GM21423 (cell line): ENCODE measurements at regions not wholly inside any gene's neighbourhood (a gene's known extent, or its start where the extent isn't known, plus 50 kb on each side); places are given as distances from the start of the nearest gene placed in this dataset.

Experiments used
- ATAC-seq: cut with Tn5 transposase; IDR thresholded peaks from one replicate; pipeline ENCODE4 v1.9.1; 2021; ENCODE audit warnings: mild to moderate bottlenecking, moderate library complexity; ENCODE audit not compliant: unreplicated experiment

DNA sequence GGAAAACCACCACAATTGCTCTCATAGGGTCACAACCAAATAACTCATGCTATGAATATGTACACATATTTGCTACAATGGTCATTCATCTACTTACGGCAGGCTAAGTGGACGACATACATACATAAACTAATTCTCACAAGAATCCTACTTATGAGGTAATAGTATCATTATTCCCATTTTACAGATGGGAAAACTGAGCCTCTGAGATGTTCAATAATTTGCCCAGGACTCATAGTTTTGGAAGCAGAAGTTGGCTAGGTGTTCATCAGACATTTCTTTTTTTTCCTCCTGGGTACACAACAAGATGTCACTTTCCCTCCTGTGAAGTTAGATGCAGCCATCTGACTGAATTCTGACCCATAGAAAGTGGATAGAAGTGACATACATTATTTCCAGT is 89.0 kb upstream of the PKDCC start:
- ATAC-seq = no peak

DNA sequence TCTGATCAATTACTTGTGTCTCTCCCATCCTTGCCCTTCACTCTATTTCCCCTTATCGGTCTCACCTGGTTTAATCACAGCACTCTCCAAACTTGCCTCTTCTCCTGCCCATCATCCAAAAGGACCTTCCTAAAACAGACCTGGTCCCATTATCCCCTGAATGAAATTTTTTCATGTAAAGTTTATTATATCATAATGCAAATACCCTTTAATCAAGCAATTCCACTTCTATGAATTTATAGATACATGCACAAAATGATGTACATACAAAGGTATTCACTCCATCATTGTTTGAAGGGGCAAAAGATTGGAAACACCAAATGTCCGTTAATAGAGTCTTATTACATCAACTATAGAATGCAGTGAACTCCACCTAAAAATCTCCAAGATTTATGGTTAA is 88.1 kb upstream of the PKDCC start:
- ATAC-seq = no peak

DNA sequence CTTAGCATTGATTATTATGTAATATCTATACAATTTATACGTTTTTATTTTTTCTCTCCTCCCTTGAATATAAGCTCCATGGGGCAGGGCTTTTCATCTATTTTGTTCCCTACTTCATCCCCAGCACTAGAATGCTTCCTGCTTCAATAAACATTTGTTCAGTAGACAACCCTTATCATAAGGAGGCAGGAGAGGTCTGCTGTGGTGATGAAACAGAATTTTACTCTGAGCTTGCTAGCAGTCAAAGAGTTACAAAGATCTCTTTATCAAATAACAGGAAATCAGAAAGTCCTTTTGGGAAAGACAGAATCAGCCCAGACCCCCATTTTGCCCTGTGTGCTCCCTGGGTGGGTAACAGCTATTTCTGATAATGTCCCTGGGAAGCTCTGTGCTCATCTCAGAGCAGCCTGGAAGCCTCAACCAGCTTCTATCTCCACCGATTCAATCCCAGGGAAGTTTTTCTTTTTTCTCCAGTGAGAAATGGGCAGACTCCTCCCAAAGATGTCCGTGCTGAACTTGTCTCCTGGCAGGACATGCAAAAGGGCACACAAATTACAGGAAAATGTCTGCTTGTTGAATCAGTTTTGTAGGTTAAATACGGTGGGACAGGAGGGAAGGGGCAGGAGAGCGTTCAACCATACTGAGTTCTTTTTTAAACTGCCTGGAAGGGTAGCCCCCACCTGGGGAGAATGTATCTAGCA is 84.7 kb upstream of the PKDCC start:
- ATAC-seq = no peak

DNA sequence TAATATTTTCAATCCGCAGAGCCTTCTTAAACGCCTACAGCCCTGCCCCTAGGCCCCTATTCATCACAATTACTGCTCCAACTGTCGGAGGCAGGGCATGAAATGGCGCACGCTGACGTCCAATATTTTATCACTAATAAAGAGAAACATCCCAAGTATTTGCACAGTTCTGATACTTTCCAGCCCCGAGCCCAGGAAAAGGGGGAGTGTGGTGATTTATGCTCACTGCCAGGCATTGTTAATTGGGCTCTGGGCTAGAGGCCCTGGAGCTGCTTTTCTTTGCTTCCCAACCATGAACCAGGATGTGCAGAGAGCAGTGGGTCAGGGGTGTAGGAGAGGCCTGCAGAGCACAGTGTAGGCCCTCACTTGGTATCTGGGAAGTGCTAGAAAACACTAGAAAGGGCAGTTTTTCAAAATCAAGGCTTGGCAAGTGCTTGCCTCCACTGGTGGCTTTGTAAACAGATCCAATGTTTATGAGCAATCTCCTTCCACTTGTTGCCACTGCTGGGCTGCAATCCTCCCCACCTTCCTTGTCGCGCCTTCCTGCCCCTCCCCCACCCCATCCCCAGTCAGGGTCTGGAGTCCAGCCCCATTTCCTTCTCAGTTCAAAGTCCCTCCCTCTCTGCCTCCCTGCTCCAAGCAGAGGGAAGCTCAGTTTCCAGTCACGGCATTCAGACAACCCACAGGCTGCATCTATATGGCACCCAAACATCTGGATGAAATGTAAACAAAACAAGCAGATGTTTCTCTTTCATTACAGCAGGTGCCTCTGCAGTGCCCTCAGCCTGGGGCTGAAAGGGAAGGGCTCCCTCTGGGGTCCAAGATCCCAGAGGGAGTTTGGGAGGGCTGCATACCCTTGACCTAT is 83.9 kb upstream of the PKDCC start:
- ATAC-seq = no peak

DNA sequence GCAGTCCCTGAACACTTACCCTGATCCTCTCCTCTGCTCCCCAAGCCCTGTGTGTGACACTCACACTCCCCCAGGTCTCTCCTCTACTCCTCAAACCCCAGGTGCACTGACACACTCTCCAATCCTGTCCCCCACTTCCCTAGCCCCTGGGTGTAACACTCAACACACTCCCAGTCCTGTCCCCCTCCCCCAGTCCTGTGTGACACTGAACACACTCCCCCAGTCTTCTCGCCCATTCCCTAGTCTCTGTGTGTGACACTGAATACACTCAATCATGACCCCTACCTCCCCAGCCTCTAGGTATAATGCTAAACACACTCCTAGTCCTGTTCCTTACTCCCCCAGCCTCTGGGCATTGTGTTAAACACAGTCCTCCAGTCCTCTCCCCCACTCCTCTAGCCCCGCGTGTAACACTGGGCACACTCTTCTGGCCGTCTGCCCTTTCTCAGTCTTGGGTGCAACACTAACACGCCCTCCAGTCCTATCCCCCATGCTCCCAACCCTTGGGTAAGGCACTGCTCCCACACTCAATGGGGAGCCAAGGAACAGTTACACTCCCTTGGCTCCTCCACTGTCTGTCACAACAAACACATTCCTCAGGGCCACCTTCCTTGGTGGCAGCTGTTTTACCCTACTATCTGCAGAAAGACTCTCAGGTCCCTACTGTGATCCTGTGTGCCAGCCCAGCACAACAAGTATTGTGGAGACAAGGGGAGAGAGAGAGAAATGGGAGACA is 82.5 kb upstream of the PKDCC start:
- no peak for ATAC-seq

DNA sequence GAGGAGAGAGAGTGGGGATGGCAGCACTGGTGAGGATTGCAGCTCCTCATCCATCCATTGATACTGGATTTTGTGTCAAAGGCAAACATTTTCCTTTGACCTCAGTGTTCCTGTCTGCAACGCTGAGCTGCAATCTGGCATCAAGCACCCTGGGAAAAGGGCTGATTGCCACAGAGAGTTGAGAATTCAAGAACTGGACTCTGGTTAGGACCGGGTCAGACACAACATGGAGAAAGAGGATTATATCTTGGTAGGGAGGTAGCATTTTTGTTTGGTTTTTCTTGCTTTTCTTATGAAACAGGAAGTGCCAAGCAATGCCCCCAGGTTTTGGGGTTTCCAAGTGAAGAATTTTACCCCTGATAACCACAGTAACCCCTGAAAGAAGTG is 81.9 kb upstream of the PKDCC start:
- ATAC-seq = no peak

DNA sequence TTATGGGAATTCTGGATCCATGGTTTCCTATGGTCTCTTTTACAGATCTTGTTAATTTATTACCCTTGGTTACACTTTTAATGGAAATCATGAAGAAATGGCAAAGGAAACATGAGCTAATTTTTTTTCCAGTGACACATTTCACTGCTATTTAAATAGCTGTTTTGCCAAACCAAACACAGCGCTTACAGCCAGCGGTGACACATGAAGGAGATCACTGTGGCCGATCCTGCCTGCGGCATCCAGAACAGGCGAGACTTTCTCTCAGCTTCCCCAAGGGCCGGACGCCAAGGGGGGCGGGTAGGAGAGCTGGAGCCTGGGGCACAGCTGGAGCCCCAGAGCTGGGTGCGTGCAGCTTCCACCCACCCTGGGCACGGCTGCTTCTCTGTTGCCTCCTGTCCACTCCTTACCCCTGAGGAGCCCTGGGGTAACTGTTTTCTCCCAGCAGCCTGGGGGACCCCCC is 81.4 kb upstream of the PKDCC start:
- ATAC-seq = no peak

DNA sequence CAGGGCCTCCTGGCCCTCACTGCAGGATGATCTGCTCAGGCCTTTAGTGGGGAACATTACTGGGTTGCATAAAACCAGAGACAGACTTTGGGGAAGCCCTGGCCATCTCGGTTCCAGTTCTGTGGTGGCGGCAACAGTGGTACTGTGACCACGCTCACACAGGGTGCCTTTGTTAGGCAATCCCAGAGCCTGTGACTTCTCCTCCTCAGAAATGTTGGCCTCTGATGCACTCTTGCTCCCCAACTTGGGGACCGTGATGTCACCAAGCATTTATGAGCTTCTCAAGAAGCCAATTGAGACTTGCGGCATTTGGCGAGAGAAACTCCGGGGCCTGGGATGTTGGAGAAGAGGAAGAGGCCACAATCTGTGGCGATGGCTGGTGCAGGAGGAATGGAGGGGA is 80.9 kb upstream of the PKDCC start:
- no peak for ATAC-seq

DNA sequence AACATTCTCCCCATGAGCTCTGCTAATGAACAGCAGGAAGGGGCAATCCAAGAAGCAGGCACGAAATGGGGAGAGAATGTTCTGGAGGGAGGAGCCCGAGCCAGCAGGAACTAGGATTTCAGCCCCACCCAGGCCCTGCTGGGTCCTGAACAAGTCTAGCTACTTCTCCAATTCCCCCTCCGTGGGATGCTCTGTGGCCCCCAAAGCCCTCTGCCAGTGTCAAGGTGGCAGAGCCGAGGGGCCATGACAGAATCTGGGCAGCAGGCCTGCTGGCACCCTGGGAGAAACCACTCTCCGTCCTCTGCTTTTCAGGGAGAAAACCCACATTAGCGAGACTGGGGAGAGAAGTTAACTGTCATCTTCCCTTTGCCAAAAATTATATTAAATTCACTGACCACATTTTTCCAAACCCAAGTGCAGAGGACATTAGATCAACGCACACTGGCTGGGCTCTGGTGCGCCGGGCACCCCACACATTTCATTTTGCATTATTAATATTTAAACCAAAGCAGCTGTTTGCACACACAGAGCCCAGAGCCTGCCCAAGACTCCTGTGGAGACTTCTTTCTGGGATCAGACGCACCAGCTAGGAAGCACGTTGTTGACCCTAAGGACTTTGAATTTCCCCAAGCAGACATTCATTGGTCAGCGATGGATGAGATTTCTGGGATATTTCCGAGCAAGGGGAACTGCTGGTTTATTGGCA is 80.2 kb upstream of the PKDCC start:
- no peak for ATAC-seq

DNA sequence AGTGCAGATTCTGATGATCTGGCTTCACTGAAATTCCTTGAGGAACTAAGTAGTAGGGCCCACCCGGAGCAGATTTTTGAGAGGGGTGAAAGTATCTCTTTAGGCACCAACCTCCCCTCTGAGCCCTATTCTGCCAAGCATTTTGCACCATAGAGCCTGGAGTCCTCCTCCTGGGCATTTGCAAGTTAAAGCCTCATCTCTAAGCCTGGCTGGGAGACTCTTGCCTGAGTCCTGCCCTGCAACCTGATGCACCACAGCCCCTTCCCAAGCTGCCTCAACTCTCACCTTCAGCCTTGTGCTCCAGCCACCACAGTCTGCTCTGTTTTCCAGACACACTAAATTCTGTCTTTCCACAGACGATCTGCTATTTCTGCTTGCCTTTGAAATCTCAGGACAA is 79.6 kb upstream of the PKDCC start:
- no peak for ATAC-seq

DNA sequence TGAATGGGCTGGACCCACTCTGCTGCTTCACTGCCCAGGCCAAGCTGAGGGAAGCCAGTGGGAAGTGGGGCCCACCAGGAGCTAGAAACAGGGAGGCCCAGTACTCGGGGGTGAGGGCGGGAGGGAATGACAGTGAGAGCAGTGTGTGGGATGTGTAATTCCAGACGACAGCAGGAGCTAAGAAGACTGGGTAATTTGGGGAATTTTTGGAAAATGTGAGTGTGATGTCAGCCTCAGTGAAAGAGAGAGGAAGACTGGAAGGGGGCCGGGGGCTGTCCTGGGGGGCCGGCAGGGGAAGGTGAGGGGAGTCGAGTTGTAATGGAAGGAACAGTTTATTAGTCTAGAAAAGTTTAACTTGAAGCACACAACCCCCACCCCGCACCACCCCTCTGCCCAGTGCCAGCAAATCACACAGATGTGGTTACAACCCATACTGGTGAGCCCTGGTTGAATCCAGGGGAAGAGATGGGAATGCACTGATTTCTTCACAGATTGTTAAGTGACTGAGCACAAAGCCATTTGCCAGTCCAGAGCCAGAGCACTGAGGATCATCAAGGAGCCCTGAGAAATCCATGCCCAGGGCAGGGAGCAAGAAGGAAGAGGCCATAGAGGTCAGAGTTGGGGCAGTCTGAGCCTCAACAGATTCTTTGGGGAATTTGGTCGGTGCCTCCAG is 76.7 kb upstream of the PKDCC start:
- no peak for ATAC-seq

DNA sequence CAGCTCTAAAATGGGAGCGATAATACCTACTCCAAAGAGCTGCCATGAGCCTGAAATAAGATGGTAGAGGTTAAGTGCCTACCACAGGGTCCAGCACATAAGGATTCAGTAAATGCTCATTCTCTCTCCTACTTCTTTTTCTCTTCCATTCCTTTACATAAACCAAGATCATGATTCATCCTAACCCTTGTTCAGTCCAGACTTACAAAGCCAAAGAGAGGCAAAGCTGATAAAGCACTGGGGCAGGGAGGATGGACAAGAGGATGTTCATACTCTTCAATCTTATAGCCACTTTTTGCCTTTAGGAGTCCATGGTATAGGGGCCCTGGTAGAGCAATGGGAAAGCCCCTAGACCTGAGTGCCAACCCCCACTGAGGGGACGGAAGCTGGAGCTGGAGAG is 75.6 kb upstream of the PKDCC start:
- no peak for ATAC-seq

DNA sequence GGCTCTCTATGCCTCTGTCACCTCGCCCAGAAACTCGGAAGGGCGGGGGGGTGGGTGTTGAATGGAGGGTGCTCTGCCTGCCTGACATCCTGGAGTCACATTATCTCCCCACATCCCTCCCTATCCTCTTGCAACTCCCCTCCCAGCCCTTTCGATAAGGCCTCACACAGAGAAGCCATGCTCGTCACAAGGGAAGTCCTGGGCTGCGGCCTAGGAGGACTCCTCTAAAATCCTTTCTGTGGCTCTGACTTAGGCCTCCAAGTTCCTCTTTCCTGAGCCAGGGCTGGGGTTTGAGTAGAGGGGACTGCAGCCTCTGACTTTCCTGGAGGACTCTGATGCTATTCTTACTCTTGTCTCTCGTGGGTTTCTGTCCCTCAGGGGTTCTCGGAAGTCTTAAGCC is 75.0 kb upstream of the PKDCC start:
- ATAC-seq = no peak

DNA sequence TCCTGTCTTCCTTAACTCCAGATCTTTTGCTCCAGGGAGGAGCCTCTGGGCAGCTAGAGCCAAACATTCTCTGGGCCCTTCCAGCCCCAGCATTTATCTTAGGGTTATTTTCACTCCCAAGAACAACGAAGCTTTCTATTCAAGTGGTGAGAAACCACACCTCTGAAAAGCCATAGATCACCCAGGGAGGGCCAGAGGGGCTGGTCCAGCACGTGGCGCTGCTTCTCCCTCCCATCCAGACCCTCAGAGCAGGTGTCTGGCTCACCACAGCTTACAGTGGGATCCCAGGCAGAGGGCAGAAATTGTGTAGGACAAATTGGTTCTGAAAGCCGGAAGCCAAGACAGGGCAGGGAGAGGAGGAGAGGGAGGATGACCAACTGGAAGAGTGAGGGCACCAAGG is 74.0 kb upstream of the PKDCC start:
- no peak for ATAC-seq

DNA sequence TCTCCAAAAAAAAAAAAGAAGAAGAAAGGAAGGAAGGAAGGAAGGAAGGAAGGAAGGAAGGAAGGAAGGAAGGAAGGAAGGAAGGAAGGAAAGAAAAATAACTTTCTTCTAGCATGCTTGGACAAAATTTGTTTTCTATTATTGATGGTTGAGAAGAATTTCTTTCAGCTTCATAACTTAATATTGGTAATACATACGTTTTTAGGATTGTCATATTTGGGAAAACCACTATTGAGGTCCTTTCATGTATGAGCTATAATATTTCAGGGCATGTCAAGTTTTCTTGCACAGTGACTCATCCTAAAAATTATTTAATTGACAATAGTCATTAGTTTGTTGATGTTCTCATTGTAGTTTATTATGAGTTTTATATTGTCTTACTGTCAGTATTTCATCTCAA is 66.4 kb upstream of the PKDCC start:
- ATAC-seq = no peak

DNA sequence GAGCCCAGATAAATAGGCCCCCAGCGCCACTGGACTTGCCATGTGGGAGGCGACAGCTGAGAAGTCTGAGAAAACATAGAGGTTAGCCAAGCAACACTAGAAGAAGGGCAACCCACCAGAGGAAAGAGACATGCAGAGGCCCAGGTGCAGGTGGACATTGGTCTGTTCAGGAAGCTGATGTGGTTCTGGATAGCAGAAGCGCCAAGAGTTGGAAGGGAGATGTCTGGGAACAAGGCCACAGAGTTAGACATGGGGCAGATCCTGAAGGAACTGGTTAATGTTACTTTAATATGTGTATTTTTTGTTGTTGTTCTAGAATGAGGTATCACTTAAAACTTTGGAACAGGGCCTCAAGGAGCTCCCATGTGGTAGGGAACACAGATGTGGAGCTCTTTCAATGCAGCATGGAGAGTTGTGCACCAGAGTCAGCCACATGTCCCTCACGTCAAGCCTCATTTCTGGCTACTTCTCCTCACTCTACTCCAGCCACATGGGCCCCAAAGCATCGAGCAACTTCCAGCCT is 62.2 kb upstream of the PKDCC start:
- ATAC-seq = no peak

DNA sequence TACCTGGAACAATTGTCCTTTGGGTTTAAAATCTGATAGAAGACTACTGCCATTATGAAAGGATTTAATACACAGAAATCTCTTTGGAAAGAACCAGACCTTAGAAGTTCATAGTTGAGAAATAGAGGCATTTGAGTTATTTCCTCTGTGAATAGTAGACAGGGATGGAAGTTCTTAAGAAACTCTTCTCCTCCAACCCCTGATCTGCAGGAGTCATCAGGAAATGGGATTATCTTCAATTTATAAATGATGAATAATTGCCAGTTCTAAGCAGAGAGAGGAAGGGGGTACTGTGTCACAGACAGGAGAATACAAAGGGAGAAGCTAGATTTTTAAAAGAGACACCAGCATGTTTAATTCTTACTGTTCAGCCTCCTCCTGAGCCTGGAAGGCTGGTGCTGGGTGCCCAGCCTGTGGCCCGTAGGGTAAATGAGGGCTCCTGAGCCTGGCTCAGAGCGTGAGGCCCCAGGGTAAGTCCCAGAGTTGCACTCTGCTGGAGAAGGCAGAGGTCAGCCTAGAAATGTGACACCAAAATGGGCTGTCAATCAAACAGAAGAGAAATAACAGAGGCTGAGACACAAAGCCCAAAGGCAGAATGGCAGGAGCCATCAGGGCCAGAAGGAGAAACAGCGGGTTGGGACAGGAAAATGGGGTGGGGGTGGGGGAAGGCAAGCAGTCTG is 58.2 kb upstream of the PKDCC start:
- no peak for ATAC-seq

DNA sequence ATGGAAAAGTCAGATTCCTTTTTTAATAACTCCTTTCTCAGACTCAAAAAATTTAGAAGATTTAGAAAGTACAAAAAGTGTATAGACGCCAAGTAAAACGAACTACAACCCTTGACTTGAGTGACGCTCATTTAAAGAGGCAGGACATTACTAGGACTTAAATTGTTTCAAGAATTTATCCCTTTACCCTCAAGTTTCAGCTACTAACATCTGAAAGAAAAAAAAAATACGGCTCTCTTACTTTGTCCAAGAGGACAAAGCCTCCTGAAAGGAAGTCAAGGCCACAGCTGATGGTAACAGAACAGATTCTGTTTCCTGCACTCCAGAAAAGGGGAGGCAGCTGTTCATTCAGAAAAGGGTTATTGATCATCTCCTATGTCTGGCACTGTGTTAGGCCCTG is 57.6 kb upstream of the PKDCC start:
- ATAC-seq = no peak

DNA sequence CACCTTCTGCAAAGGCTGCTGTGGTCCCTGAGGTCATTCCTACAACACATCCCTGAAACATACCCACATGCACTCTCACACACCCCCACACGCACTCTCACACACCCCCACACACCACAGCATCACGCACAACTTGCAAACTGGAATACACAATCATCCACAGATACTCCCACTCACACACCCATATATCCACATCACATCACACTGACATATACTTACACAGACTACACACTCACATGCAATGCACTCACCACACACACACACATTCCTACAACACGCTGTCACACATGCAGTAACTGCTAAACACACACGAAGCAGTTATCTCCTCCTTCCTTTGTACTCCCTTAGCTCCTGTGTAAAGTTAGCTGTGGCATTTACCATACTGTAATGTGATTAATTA is 57.1 kb upstream of the PKDCC start:
- ATAC-seq = no peak
